HEK293 (cell line): ENCODE measurements at regions not wholly inside any gene's neighbourhood (a gene's known extent, or its start where the extent isn't known, plus 50 kb on each side); places are given as distances from the start of the nearest gene placed in this dataset.

Source experiments
- CTCF ChIP-seq: fragments of 450-650 bp; formaldehyde crosslinking; IDR thresholded peaks from 2 replicates; pipeline ENCODE4 v1.5.1; 2016; ENCODE audit warnings: missing biosample characterization, missing genetic modification characterization
- EGR2 ChIP-seq: fragments of 450-650 bp; formaldehyde crosslinking; IDR thresholded peaks from 2 replicates; pipeline ENCODE4 v1.5.1; 2016; ENCODE audit warnings: low read depth, missing biosample characterization, missing genetic modification characterization
- GLI4 ChIP-seq: fragments of 450-650 bp; formaldehyde crosslinking; IDR thresholded peaks from 2 replicates; pipeline ENCODE4 v1.5.1; 2016; ENCODE audit warnings: missing biosample characterization, missing genetic modification characterization
- GLIS2 ChIP-seq: fragments of 450-650 bp; formaldehyde crosslinking; IDR thresholded peaks from 2 replicates; pipeline ENCODE4 v1.5.1; 2016; ENCODE audit warnings: missing biosample characterization, missing genetic modification characterization
- HOXC10 ChIP-seq: sonication (generic); formaldehyde crosslinking; IDR thresholded peaks from 2 replicates; pipeline ENCODE4 v1.8.1; 2023; ENCODE audit warnings: mild to moderate bottlenecking, missing genetic modification reagents
- MZF1 ChIP-seq: fragments of 450-650 bp; formaldehyde crosslinking; IDR thresholded peaks from 2 replicates; pipeline ENCODE4 v1.5.1; 2017; ENCODE audit warnings: missing biosample characterization, missing genetic modification characterization, borderline replicate concordance
- SP3 ChIP-seq: fragments of 450-650 bp; formaldehyde crosslinking; IDR thresholded peaks from 2 replicates; pipeline ENCODE4 v1.5.1; 2016; ENCODE audit warnings: missing biosample characterization, missing genetic modification characterization
- TRIM28 ChIP-seq: IDR thresholded peaks from 2 replicates; pipeline ENCODE4 v1.6.1; 2011; ENCODE audit warnings: low read length, control low read depth, borderline replicate concordance
- WT1 ChIP-seq: fragments of 450-650 bp; formaldehyde crosslinking; IDR thresholded peaks from 2 replicates; pipeline ENCODE4 v1.5.1; 2016; ENCODE audit warnings: missing biosample characterization, missing genetic modification characterization
- ZBTB48 ChIP-seq: fragments of 450-650 bp; formaldehyde crosslinking; IDR thresholded peaks from 2 replicates; pipeline ENCODE4 v1.5.1; 2016; ENCODE audit warnings: missing biosample characterization, missing genetic modification characterization
- ZBTB6 ChIP-seq: fragments of 450-650 bp; formaldehyde crosslinking; IDR thresholded peaks from 2 replicates; pipeline ENCODE4 v1.5.1; 2017; ENCODE audit warnings: missing biosample characterization, missing genetic modification characterization
- ZBTB8A ChIP-seq: fragments of 450-650 bp; formaldehyde crosslinking; IDR thresholded peaks from 2 replicates; pipeline ENCODE4 v1.5.1; 2016; ENCODE audit warnings: missing biosample characterization, missing genetic modification characterization
- ZFP41 ChIP-seq: fragments of 450-650 bp; formaldehyde crosslinking; IDR thresholded peaks from 2 replicates; pipeline ENCODE4 v1.5.1; 2016; ENCODE audit warnings: missing biosample characterization, missing genetic modification characterization, borderline replicate concordance
- ZNF146 ChIP-seq: fragments of 450-650 bp; formaldehyde crosslinking; IDR thresholded peaks from 2 replicates; pipeline ENCODE4 v1.5.1; 2016; ENCODE audit warnings: missing biosample characterization, missing genetic modification characterization
- ZNF174 ChIP-seq: fragments of 450-650 bp; formaldehyde crosslinking; IDR thresholded peaks from 2 replicates; pipeline ENCODE4 v1.5.0; 2017; ENCODE audit warnings: missing biosample characterization, mild to moderate bottlenecking, missing genetic modification characterization
- ZNF221 ChIP-seq: fragments of 450-650 bp; formaldehyde crosslinking; IDR thresholded peaks from 2 replicates; pipeline ENCODE4 v1.5.1; 2017; ENCODE audit warnings: missing biosample characterization, missing genetic modification characterization, borderline replicate concordance
- ZNF248 ChIP-seq: fragments of 450-650 bp; formaldehyde crosslinking; IDR thresholded peaks from 2 replicates; pipeline ENCODE4 v1.5.1; 2017; ENCODE audit warnings: missing biosample characterization, missing genetic modification characterization
- ZNF266 ChIP-seq: fragments of 450-650 bp; formaldehyde crosslinking; IDR thresholded peaks from 2 replicates; pipeline ENCODE4 v1.5.1; 2016; ENCODE audit warnings: missing biosample characterization, missing genetic modification characterization, low read depth
- ZNF292 ChIP-seq: fragments of 450-650 bp; formaldehyde crosslinking; IDR thresholded peaks from 2 replicates; pipeline ENCODE4 v1.5.1; 2016; ENCODE audit warnings: low read depth, missing biosample characterization, missing genetic modification characterization, borderline replicate concordance
- ZNF335 ChIP-seq: fragments of 450-650 bp; formaldehyde crosslinking; conservative IDR thresholded peaks from 2 replicates; pipeline ENCODE4 v1.5.1; 2016; ENCODE audit warnings: missing biosample characterization, missing genetic modification characterization
- ZNF350 ChIP-seq: fragments of 450-650 bp; formaldehyde crosslinking; IDR thresholded peaks from 2 replicates; pipeline ENCODE4 v1.5.0; 2017; ENCODE audit warnings: missing biosample characterization, mild to moderate bottlenecking, missing genetic modification characterization
- ZNF404 ChIP-seq: fragments of 450-650 bp; formaldehyde crosslinking; IDR thresholded peaks from 2 replicates; pipeline ENCODE4 v1.5.1; 2017; ENCODE audit warnings: missing biosample characterization, missing genetic modification characterization
- ZNF48 ChIP-seq: fragments of 450-650 bp; formaldehyde crosslinking; IDR thresholded peaks from 2 replicates; pipeline ENCODE4 v1.5.1; 2016; ENCODE audit warnings: missing biosample characterization, missing genetic modification characterization
- ZNF518A ChIP-seq: fragments of 450-650 bp; formaldehyde crosslinking; conservative IDR thresholded peaks from 2 replicates; pipeline ENCODE4 v1.5.1; 2016; ENCODE audit warnings: low read depth, missing biosample characterization, missing genetic modification characterization
- ZNF529 ChIP-seq: fragments of 450-650 bp; formaldehyde crosslinking; IDR thresholded peaks from 2 replicates; pipeline ENCODE4 v1.5.1; 2017; ENCODE audit warnings: missing genetic modification characterization, missing biosample characterization; ENCODE audit not compliant: insufficient replicate concordance
- ZNF571 ChIP-seq: fragments of 450-650 bp; formaldehyde crosslinking; IDR thresholded peaks from 2 replicates; pipeline ENCODE4 v1.5.0; 2017; ENCODE audit warnings: missing biosample characterization, missing genetic modification characterization
- ZNF610 ChIP-seq: fragments of 450-650 bp; formaldehyde crosslinking; IDR thresholded peaks from 2 replicates; pipeline ENCODE4 v1.5.1; 2016; ENCODE audit warnings: missing biosample characterization, missing genetic modification characterization, borderline replicate concordance
- ZNF664 ChIP-seq: fragments of 450-650 bp; formaldehyde crosslinking; IDR thresholded peaks from 2 replicates; pipeline ENCODE4 v1.5.1; 2016; ENCODE audit warnings: missing biosample characterization, missing genetic modification characterization
- ZNF692 ChIP-seq: fragments of 450-650 bp; formaldehyde crosslinking; IDR thresholded peaks from 2 replicates; pipeline ENCODE4 v1.5.1; 2016; ENCODE audit warnings: missing biosample characterization, missing genetic modification characterization
- ZNF768 ChIP-seq: fragments of 450-650 bp; formaldehyde crosslinking; IDR thresholded peaks from 2 replicates; pipeline ENCODE4 v1.5.1; 2018; ENCODE audit warnings: missing biosample characterization, mild to moderate bottlenecking, missing genetic modification characterization
- ZNF791 ChIP-seq: fragments of 450-650 bp; formaldehyde crosslinking; IDR thresholded peaks from 2 replicates; pipeline ENCODE4 v1.5.1; 2016; ENCODE audit warnings: missing biosample characterization, missing genetic modification characterization
- ZNF843 ChIP-seq: fragments of 450-650 bp; formaldehyde crosslinking; IDR thresholded peaks from 2 replicates; pipeline ENCODE4 v1.5.1; 2016; ENCODE audit warnings: missing biosample characterization, missing genetic modification characterization

- TF ChIP-seq ZNF518A (tag by site-specific recombination), result no peak
- TF ChIP-seq EGR2 (tag by site-specific recombination), result peak; percentile 96
- TF ChIP-seq ZNF292, result no peak
- no peak for TF ChIP-seq TRIM28
- no peak for TF ChIP-seq CTCF (tag by site-specific recombination)
- TF ChIP-seq ZNF843 (tag by site-specific recombination), result peak; percentile 88
- TF ChIP-seq ZNF529 (tag by site-specific recombination), result no peak
- no peak for TF ChIP-seq ZNF174
- TF ChIP-seq ZNF768, result no peak
- peak; percentile 86 for TF ChIP-seq WT1 (tag by site-specific recombination)
- no peak for TF ChIP-seq ZBTB48 (tag by site-specific recombination)
- no peak for TF ChIP-seq GLI4 (tag by site-specific recombination)
- no peak for TF ChIP-seq ZNF664 (tag by site-specific recombination)
- peak; percentile 78 for TF ChIP-seq ZBTB8A (tag by site-specific recombination)
- TF ChIP-seq ZNF791 (tag by site-specific recombination), result no peak
- no peak for TF ChIP-seq ZNF146
- peak; percentile 57 for TF ChIP-seq ZNF692
- TF ChIP-seq ZNF266 (tag by site-specific recombination), result no peak
- no peak for TF ChIP-seq HOXC10 (CRISPR knock-in tag)
- TF ChIP-seq ZBTB6 (tag by site-specific recombination), result no peak
- TF ChIP-seq ZFP41 (tag by site-specific recombination), result no peak
- no peak for TF ChIP-seq ZNF221 (tag by site-specific recombination)
- no peak for TF ChIP-seq ZNF48
- no peak for TF ChIP-seq ZNF571
- TF ChIP-seq ZNF335 (tag by site-specific recombination), result peak; percentile 41; the same call in 1 of the 2 replicates
- peak; percentile 92 for TF ChIP-seq GLIS2 (tag by site-specific recombination)
- no peak for TF ChIP-seq ZNF350 (tag by site-specific recombination)
- TF ChIP-seq MZF1, result no peak
- TF ChIP-seq SP3 (tag by site-specific recombination), result peak; percentile 58
- no peak for TF ChIP-seq ZNF404
- TF ChIP-seq ZNF610 (tag by site-specific recombination), result no peak
- TF ChIP-seq ZNF248 (tag by site-specific recombination), result no peak
Measured at GRCh38 chr4:182189103-182189878, 53.9 kb upstream of the TENM3 start (continued).
